ENCODE measurements at regions not wholly inside any gene's neighbourhood (a gene's known extent, or its start where the extent isn't known, plus 50 kb on each side); places are given as distances from the start of the nearest gene placed in this dataset.

DNA sequence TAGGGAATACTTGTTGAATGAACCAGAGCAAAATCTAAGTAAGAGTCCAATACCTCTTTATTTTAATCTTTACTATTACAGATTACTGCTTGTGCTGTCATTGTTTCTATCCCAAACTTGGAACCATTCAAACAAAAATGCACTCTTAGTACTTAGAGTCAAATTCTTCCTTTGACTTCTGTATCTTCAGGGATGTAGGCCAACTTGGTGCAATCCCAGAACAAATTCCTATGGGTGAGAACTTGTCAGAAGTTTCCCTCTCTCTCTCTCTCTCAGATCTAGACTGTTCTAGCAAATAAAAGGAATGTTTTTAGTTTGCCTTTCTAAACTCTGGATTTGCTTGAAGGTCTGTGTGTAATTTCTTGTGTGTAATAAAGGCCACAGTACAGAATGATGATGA, 329.0 kb upstream of the TMTC4 start:
- POLR2A ChIA-PET = no interaction called here
- no peaks in the 10 kb centered on the region for H3K9me2 ChIP-seq (ENCODE audit: insufficient read depth, low read length)
- no peak for DNase-seq (ENCODE audit: low spot score)
- no peaks in the 10 kb centered on the region for H3K9me3 ChIP-seq (ENCODE audit: low read length)
- no peak overlapping the region for H2AFZ ChIP-seq (ENCODE audit: low read length)
- no TSS peak for BruUV-seq (replicated peaks)
- H3K4me1 ChIP-seq (ENCODE audit: insufficient read depth, low read length, poor library complexity, severe bottlenecking) = no peaks in the 10 kb centered on the region
- no peak for TF ChIP-seq EZH2phosphoT487 (IDR thresholded peaks at IDR 0.05; ENCODE audit: borderline replicate concordance, low read depth, low read length)
- TF ChIP-seq, protein P1, sequence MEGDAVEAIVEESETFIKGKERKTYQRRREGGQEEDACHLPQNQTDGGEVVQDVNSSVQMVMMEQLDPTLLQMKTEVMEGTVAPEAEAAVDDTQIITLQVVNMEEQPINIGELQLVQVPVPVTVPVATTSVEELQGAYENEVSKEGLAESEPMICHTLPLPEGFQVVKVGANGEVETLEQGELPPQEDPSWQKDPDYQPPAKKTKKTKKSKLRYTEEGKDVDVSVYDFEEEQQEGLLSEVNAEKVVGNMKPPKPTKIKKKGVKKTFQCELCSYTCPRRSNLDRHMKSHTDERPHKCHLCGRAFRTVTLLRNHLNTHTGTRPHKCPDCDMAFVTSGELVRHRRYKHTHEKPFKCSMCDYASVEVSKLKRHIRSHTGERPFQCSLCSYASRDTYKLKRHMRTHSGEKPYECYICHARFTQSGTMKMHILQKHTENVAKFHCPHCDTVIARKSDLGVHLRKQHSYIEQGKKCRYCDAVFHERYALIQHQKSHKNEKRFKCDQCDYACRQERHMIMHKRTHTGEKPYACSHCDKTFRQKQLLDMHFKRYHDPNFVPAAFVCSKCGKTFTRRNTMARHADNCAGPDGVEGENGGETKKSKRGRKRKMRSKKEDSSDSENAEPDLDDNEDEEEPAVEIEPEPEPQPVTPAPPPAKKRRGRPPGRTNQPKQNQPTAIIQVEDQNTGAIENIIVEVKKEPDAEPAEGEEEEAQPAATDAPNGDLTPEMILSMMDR (conservative IDR thresholded peaks at IDR 0.05; ENCODE audit: low read length) = no peak
- H3K4me3 ChIP-seq (ENCODE audit: low read depth, low read length, poor library complexity, severe bottlenecking) = no peak overlapping the region
- no peak overlapping the region for H3K4me2 ChIP-seq (ENCODE audit: low read length)
- intact Hi-C loops (cut with micrococcal nuclease; ENCODE audit: unreplicated experiment) = no loop called here
- no peaks in the 10 kb centered on the region for H4K20me1 ChIP-seq (ENCODE audit: insufficient read depth, low read length)
- no peaks in the 10 kb centered on the region for H3K79me2 ChIP-seq (ENCODE audit: insufficient read depth, low read depth, low read length)
- CTCF ChIA-PET (ENCODE audit: unreplicated experiment) = no interaction called here
- no peaks in the 10 kb centered on the region for H3K36me3 ChIP-seq (ENCODE audit: insufficient read depth, low read length)
- no peak overlapping the region for H3K27ac ChIP-seq (ENCODE audit: low read depth, low read length, poor library complexity, severe bottlenecking)

DNA sequence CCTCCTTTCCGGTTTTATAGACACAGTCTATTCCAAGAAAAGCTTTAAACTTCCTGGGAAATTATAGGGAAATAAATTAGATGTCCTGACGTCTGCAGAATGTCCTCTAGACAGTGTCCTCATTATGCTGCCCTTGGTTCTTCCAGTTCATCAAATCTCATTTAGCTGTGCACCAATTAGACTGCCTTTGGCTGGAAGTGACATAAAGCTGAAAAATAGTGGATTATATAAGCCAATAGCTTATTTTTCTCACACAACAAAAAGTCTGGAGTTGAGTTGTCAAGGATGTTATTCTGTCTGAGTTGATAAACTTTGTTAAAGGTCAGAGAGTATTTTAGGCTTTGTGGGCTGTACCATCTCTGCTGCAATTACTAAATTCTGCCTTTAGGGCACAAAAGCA, 314.8 kb upstream of the TMTC4 start:
- TF ChIP-seq, protein P1 (conservative IDR thresholded peaks at IDR 0.05; ENCODE audit: low read length) = no peak
- no peak for TF ChIP-seq EZH2phosphoT487 (IDR thresholded peaks at IDR 0.05; ENCODE audit: borderline replicate concordance, low read depth, low read length)
- Histone ChIP-seq H3K4me1 (ENCODE audit: insufficient read depth, low read length, poor library complexity, severe bottlenecking) (no peaks in the 10 kb centered on the region), H3K4me3 (ENCODE audit: low read depth, low read length, poor library complexity, severe bottlenecking) (no peak overlapping the region), H3K36me3 (ENCODE audit: insufficient read depth, low read length) (no peaks in the 10 kb centered on the region), H3K9me3 (ENCODE audit: low read length) (no peaks in the 10 kb centered on the region), H3K79me2 (ENCODE audit: insufficient read depth, low read depth, low read length) (no peaks in the 10 kb centered on the region), H4K20me1 (ENCODE audit: insufficient read depth, low read length) (no peaks in the 10 kb centered on the region), H2AFZ (ENCODE audit: low read length) (no peak overlapping the region), H3K9me2 (ENCODE audit: insufficient read depth, low read length) (no peaks in the 10 kb centered on the region), H3K4me2 (ENCODE audit: low read length) (no peak overlapping the region), H3K27ac (ENCODE audit: low read depth, low read length, poor library complexity, severe bottlenecking) (no peak overlapping the region)
- BruUV-seq (replicated peaks) = no TSS peak
- POLR2A ChIA-PET = no interaction called here
- CTCF ChIA-PET (ENCODE audit: unreplicated experiment) = no interaction called here
- intact Hi-C loops (cut with micrococcal nuclease; ENCODE audit: unreplicated experiment) = no loop called here
- DNase-seq (ENCODE audit: low spot score) = no peak

DNA sequence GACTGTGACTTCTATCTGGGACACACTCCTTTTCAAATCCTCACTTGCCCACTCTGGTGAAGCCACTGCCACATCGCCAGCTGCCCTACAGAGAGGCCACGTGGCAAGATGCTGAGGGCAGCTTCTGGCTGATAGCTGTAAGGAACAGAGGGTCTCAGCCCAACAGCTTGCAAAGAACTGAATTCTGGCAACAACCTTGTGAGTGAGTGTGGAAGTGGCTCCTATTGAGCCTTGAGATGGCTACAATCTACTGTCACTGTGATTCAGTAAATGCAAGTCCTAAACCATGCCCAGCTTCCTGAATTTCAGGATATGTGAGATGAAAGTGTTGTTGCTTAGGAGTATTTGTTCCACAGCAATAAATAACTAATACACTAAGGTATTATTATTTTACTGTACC, 314.3 kb upstream of the TMTC4 start:
- no peak overlapping the region for H3K4me3 ChIP-seq (ENCODE audit: low read depth, low read length, poor library complexity, severe bottlenecking)
- no peaks in the 10 kb centered on the region for H3K79me2 ChIP-seq (ENCODE audit: insufficient read depth, low read depth, low read length)
- no peak for TF ChIP-seq EZH2phosphoT487 (IDR thresholded peaks at IDR 0.05; ENCODE audit: borderline replicate concordance, low read depth, low read length)
- TF ChIP-seq, protein P1 (conservative IDR thresholded peaks at IDR 0.05; ENCODE audit: low read length) = no peak
- H3K4me1 ChIP-seq (ENCODE audit: insufficient read depth, low read length, poor library complexity, severe bottlenecking) = no peaks in the 10 kb centered on the region
- no peaks in the 10 kb centered on the region for H3K36me3 ChIP-seq (ENCODE audit: insufficient read depth, low read length)
- no peak for DNase-seq (ENCODE audit: low spot score)
- H4K20me1 ChIP-seq (ENCODE audit: insufficient read depth, low read length) = no peaks in the 10 kb centered on the region
- no peak overlapping the region for H3K4me2 ChIP-seq (ENCODE audit: low read length)
- POLR2A ChIA-PET = no interaction called here
- no peak overlapping the region for H2AFZ ChIP-seq (ENCODE audit: low read length)
- H3K27ac ChIP-seq (ENCODE audit: low read depth, low read length, poor library complexity, severe bottlenecking) = no peak overlapping the region
- H3K9me3 ChIP-seq (ENCODE audit: low read length) = no peaks in the 10 kb centered on the region
- intact Hi-C loops (cut with micrococcal nuclease; ENCODE audit: unreplicated experiment) = no loop called here
- CTCF ChIA-PET (ENCODE audit: unreplicated experiment) = no interaction called here
- no TSS peak for BruUV-seq (replicated peaks)
- H3K9me2 ChIP-seq (ENCODE audit: insufficient read depth, low read length) = no peaks in the 10 kb centered on the region

Measured in OCI-LY7 (cell line).